GM23248 (cell line): ENCODE measurements at regions not wholly inside any gene's neighbourhood (a gene's known extent, or its start where the extent isn't known, plus 50 kb on each side); places are given as distances from the start of the nearest gene placed in this dataset.

Experiments used
- EZH2 ChIP-seq: fragments of 200-600 bp; sonication (generic); IDR thresholded peaks from 2 replicates; pipeline ENCODE4 v1.6.1; 2018; ENCODE audit warnings: antibody characterized with exemption, mild to moderate bottlenecking; ENCODE audit not compliant: insufficient read depth, poor library complexity, severe bottlenecking
- EZH2phosphoT487 ChIP-seq: fragments of 200-600 bp; sonication (generic); IDR thresholded peaks from 2 replicates; pipeline ENCODE4 v1.6.1; 2018; ENCODE audit warnings: antibody characterized with exemption, moderate library complexity, mild to moderate bottlenecking, low read depth; ENCODE audit not compliant: insufficient read depth

GRCh38 chr11:31955838-31956237 is 135.0 kb upstream of the RCN1 start:
- TF ChIP-seq EZH2 (no peak), EZH2phosphoT487 (no peak)
